SW480 (cell line): ENCODE measurements at regions not wholly inside any gene's neighbourhood (a gene's known extent, or its start where the extent isn't known, plus 50 kb on each side); places are given as distances from the start of the nearest gene placed in this dataset.
"Not testable (repeated sequence)": the region's sequence is repeated elsewhere in the genome, so short reads cannot be mapped to it uniquely, and the experiment has no call there.

Experiments used
- DNase-seq: peaks from one replicate; pipeline ENCODE4 v3.0.0-alpha.2; 2016; ENCODE audit warnings: low spot score

- DNase-seq: no peak
Measured at GRCh38 chr5:100017520-100018262, 517.5 kb upstream of the FAM174A start.

- DNase-seq: not testable (repeated sequence)
Measured at GRCh38 chr5:100013305-100013704, 521.9 kb upstream of the FAM174A start.

- not testable (repeated sequence) for DNase-seq
Measured at GRCh38 chr5:100011160-100011559, 524.0 kb upstream of the FAM174A start.

- no peak for DNase-seq
Measured at GRCh38 chr5:100004969-100005368, 530.2 kb upstream of the FAM174A start.

GRCh38 chr5:99998319-99998718, 536.9 kb upstream of the FAM174A start:
- DNase-seq: no peak

- DNase-seq: no peak
Measured at GRCh38 chr5:99995407-99995806, 539.8 kb upstream of the FAM174A start.

- DNase-seq: no peak
Measured at GRCh38 chr5:99973779-99974178, 561.4 kb upstream of the FAM174A start.

- no peak for DNase-seq
Measured at GRCh38 chr5:99955962-99956361, 579.2 kb upstream of the FAM174A start.

GRCh38 chr5:99955006-99955405, 580.2 kb upstream of the FAM174A start:
- no peak for DNase-seq

GRCh38 chr5:99949969-99950524, 585.1 kb upstream of the FAM174A start:
- DNase-seq: no peak

- DNase-seq: no peak
Measured at GRCh38 chr5:99949361-99949760, 585.8 kb upstream of the FAM174A start.

GRCh38 chr5:99948850-99949249, 586.3 kb upstream of the FAM174A start:
- no peak for DNase-seq

GRCh38 chr5:99945478-99946442, 589.4 kb upstream of the FAM174A start:
- no peak for DNase-seq

GRCh38 chr5:99940540-99940939, 594.6 kb upstream of the FAM174A start:
- DNase-seq: no peak

- DNase-seq: no peak
Measured at GRCh38 chr5:99936911-99937310, 598.3 kb upstream of the FAM174A start.

- no peak for DNase-seq
Measured at GRCh38 chr5:99929806-99930135, 605.4 kb upstream of the FAM174A start.

GRCh38 chr5:99929067-99929805, 605.9 kb upstream of the FAM174A start:
- no peak for DNase-seq

- DNase-seq: no peak
Measured at GRCh38 chr5:99928490-99928889, 606.7 kb upstream of the FAM174A start.

GRCh38 chr5:99926463-99926862, 608.7 kb upstream of the FAM174A start:
- no peak for DNase-seq

- no peak for DNase-seq
Measured at GRCh38 chr5:99922386-99922785, 612.8 kb upstream of the FAM174A start.

- DNase-seq: no peak
Measured at GRCh38 chr5:99911971-99912370, 623.2 kb upstream of the FAM174A start.

- DNase-seq: no peak
Measured at GRCh38 chr5:99906776-99907175, 628.4 kb upstream of the FAM174A start.
